SK-N-SH (cell line): ENCODE measurements at regions not wholly inside any gene's neighbourhood (a gene's known extent, or its start where the extent isn't known, plus 50 kb on each side); places are given as distances from the start of the nearest gene placed in this dataset.

Experiments used
- EP300 ChIP-seq, 2 experiments: IDR thresholded peaks; 2 replicates each; pipeline versions ENCODE4 v1.4.0 to v1.6.1; 2012; ENCODE audit warnings: borderline replicate concordance in 1 of 2, low read depth in 1 of 2, low read length in 1 of 2
- MXI1 ChIP-seq: IDR thresholded peaks from 2 replicates; pipeline ENCODE4 v1.6.1; 2012; ENCODE audit warnings: mild to moderate bottlenecking, low read depth, low read length, improper control_type of control experiment
- NRF1 ChIP-seq: IDR thresholded peaks from 2 replicates; pipeline ENCODE4 v1.6.1; 2012; ENCODE audit warnings: low read depth, mild to moderate bottlenecking, low read length
- RFX5 ChIP-seq: IDR thresholded peaks from 2 replicates; pipeline ENCODE4 v1.6.1; 2012; ENCODE audit warnings: mild to moderate bottlenecking, improper control_type of control experiment, low read length
- TAF1 ChIP-seq: IDR thresholded peaks from 2 replicates; pipeline ENCODE4 v1.6.1; 2012; ENCODE audit warnings: low read depth, mild to moderate bottlenecking, low read length, moderate library complexity, borderline replicate concordance
- TF ChIP-seq, protein P1 (sequence below): IDR thresholded peaks from 2 replicates; pipeline ENCODE4; 2012
- TF ChIP-seq, protein P2 (sequence below): fragments of 200-600 bp; sonication (generic); IDR thresholded peaks from 2 replicates; pipeline ENCODE4 v1.6.1; 2017; ENCODE audit warnings: antibody characterized with exemption, mild to moderate bottlenecking, moderate library complexity

- TF ChIP-seq, protein P1, sequence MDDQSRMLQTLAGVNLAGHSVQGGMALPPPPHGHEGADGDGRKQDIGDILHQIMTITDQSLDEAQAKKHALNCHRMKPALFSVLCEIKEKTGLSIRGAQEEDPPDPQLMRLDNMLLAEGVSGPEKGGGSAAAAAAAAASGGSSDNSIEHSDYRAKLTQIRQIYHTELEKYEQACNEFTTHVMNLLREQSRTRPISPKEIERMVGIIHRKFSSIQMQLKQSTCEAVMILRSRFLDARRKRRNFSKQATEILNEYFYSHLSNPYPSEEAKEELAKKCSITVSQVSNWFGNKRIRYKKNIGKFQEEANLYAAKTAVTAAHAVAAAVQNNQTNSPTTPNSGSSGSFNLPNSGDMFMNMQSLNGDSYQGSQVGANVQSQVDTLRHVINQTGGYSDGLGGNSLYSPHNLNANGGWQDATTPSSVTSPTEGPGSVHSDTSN, result no peak
- TF ChIP-seq, protein P2, sequence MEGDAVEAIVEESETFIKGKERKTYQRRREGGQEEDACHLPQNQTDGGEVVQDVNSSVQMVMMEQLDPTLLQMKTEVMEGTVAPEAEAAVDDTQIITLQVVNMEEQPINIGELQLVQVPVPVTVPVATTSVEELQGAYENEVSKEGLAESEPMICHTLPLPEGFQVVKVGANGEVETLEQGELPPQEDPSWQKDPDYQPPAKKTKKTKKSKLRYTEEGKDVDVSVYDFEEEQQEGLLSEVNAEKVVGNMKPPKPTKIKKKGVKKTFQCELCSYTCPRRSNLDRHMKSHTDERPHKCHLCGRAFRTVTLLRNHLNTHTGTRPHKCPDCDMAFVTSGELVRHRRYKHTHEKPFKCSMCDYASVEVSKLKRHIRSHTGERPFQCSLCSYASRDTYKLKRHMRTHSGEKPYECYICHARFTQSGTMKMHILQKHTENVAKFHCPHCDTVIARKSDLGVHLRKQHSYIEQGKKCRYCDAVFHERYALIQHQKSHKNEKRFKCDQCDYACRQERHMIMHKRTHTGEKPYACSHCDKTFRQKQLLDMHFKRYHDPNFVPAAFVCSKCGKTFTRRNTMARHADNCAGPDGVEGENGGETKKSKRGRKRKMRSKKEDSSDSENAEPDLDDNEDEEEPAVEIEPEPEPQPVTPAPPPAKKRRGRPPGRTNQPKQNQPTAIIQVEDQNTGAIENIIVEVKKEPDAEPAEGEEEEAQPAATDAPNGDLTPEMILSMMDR, result no peak
- TF ChIP-seq TAF1 (no peak), MXI1 (no peak), RFX5 (no peak), NRF1 (no peak), EP300 (IDR thresholded peaks at IDR 0.05; ENCODE audit: borderline replicate concordance in 1 of 2, low read depth in 1 of 2, low read length in 1 of 2) (peak in 1 of 2 experiments; percentile 6; a peak in 1 of 4 replicates)
These were observed 370.3 kb upstream of the SLC7A11 start for GRCh38 chr4:138612428-138612827.
